Iris pigment epithelial cell (primary cell): ENCODE measurements at regions not wholly inside any gene's neighbourhood (a gene's known extent, or its start where the extent isn't known, plus 50 kb on each side); places are given as distances from the start of the nearest gene placed in this dataset.
A peak's percentile ranks its signal among the peaks of the same experiment; 100 is the strongest.

Experiments used
- DNase-seq: peaks from one replicate; pipeline ENCODE4 v3.0.0-alpha.2; 2011; ENCODE audit warnings: low read depth

DNA sequence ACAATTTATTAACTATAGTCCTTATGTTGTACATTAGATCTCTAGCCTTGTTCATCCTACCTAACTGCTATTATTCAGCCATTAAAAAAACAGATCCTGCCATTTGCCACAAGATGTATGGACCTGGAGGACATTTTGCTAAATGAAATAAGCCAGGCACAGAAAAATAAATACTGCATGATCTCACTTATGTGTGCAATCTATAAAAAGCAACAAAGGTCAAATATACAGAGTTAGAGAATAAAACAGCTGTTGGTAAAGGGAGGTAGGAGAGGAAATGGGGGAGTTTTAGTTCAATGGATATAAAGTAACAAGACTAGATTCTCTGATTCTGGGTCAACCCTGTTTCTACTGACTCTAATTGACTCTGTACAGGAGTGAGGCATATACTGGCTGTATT is 103.3 kb upstream of the FAM9C start:
- no peak for DNase-seq

GRCh38 chrX:13147147-13147546 is 102.7 kb upstream of the FAM9C start:
- no peak for DNase-seq

DNA sequence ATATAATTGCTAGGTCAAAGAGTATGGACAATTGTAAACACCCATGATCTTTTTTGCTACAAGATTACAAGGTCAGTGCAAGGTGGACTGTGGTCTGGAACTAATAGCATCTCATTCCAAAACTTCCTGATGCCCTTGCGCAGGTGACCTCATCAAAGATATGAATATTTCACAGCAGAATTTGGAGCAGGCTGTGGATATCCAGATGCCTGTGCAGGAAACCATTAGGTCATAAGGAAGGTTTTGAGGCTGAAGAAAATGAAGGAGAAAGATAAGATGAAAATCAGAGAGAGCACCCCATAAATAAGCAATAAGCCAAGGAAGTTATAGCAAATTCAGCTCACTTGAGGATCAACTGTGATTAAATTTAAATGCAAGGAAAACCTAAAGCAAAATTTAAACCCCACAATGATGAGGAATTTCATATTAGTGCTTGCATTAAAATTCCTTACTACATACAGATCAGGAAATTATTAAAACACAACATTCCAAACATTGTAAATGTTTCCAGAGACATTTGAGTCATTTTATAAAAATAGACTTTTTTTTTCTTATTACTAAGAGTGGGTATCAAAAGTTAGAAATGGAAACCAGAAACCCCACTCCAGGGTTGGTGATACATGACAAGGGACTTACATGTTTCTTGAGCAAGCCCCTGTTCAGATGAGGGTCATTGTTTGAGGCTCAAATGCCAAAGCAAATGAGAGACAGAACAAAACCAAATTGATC is 100.7 kb upstream of the FAM9C start:
- no peak for DNase-seq

DNA sequence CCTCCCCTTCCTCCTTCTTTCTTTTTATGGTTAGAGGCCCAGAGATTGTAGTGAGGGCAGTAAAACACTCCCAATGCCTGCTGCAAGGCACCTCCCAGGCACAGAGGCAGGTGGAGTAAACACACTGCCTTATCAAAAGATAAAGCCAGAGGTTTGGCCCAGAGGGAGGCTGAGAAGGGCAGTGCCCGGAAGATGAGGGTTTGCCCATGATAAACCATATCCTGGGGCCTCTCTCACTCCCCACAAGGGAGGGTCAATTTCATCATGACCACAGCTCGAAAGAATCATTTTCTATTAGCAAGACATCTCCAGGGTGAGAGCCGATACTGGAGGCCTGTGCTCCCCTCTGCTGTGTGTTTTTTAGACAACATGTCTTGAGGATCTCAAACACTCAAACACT is 98.5 kb upstream of the FAM9C start:
- DNase-seq: no peak

DNA sequence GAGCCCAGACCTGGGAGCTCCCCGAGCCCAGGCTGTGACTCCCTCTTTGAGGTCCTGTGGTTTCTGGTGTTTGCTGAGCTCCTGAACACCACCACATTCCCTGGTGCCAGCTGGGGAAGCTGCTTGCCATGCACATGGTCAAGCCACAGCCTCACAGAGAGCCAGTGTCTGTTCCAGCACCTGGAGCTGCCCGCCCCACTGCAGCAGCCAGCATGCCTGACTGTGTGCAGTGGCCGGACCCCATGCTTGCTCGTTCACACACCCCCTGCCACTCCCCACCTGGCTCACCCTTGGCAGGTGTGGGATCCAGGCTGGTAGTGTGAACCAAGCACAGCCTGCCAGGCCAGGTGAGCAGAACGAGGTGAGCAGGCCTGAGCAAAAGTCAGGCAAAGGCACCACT is 95.6 kb upstream of the FAM9C start:
- DNase-seq: no peak

- DNase-seq: peak; percentile 80
Measured at GRCh38 chrX:13131396-13132137, 87.1 kb upstream of the FAM9C start.

DNA sequence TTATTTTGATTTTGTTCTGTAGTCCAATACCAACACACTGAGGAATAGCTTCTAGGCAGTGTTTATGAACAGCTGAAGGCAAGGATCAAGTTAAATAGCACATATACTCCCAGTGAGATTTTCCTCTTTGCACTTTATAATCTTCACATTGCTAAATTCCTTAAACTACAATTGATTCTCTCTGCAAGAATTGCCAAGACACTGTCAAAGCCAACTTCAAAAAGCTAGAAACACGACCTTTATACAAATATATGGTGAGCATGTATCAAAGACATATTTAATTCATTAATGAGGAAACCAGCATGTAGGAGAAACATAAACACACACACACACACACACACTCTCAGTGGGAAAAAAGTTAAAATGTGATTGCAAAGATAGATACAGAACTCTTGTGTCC is 86.4 kb upstream of the FAM9C start:
- DNase-seq: no peak

GRCh38 chrX:13128104-13128503 is 83.7 kb upstream of the FAM9C start:
- peak; percentile 57 for DNase-seq

- peak; percentile 47 for DNase-seq
Measured at GRCh38 chrX:13126775-13127174, 82.4 kb upstream of the FAM9C start.

GRCh38 chrX:13125188-13125587 is 80.8 kb upstream of the FAM9C start:
- no peak for DNase-seq

DNA sequence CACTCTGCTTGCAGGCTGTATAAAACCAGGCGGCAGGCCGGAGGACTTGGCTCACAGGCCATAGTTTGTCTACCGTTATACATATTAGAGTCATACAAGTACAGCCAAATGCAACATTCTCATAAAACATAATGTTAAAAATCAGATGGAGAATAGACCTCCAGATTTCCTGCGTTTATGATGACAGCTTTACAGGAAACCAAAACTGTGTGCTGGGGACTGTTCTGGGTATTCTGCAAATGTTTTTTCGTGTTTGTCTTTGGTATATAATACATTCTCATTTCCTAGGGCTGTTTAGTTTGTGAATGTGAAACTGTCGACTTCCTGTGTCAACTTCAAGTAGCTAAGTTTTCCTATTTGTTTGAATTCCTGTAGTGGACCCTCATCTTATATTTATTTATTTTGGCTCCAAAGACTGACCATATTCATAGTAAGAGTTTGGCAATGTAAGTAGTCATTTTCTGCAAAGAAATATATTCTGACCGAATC is 79.5 kb upstream of the FAM9C start:
- DNase-seq: peak; percentile 75

GRCh38 chrX:13123247-13123856 is 78.9 kb upstream of the FAM9C start:
- DNase-seq: no peak

DNA sequence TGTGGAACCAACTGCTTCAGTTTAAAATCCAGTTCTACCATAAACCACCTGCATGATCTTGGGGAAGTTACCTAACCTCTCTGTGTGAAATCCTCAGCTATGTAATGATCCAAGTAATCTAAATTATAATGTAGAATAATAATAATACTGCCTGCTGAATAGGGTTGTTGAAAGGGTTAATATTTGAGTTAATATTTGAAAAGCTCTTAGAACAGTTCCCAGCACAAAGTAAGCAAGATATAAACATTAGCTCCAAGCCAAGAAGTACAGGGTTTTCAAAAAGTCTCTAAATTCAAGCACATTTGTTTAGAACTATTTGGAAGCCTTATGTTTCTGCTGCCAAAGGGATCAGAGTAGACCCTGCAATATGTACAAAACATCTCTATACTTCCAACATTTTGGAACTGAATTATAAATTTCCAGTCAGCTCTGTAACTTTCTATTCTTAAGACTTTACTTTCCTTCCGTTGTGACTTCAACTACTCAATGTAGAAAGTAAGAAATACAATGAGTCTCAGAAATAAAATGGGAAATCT is 76.7 kb upstream of the FAM9C start:
- no peak for DNase-seq

- DNase-seq: peak; percentile 87
Measured at GRCh38 chrX:13120017-13120416, 75.6 kb upstream of the FAM9C start.

DNA sequence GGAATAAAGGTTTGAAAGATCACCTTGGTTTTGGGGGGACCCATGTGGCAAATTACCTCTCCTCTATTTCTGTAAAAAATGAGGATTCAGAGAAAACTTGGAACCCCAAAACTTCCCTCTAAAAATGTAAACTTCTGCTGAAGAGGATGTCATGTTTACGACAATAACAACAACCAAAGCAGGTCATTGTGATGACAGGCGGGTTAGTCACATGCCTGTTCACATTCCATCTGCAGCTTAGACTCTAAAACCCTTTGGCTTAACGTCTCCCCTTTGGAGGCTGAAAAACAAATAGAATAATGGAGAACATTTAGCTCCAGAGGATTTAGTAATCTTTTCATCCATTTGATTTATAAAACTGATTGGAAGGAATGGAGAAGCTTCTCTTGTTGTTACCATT is 75.0 kb upstream of the FAM9C start:
- peak; percentile 72 for DNase-seq

GRCh38 chrX:13115146-13115855 is 70.9 kb upstream of the FAM9C start:
- DNase-seq: no peak

- no peak for DNase-seq
Measured at GRCh38 chrX:13112499-13112898, 68.1 kb upstream of the FAM9C start.

GRCh38 chrX:13110433-13111324 is 66.3 kb upstream of the FAM9C start:
- DNase-seq: peak; percentile 96

GRCh38 chrX:13109817-13110216 is 65.4 kb upstream of the FAM9C start:
- DNase-seq: peak; percentile 94

DNA sequence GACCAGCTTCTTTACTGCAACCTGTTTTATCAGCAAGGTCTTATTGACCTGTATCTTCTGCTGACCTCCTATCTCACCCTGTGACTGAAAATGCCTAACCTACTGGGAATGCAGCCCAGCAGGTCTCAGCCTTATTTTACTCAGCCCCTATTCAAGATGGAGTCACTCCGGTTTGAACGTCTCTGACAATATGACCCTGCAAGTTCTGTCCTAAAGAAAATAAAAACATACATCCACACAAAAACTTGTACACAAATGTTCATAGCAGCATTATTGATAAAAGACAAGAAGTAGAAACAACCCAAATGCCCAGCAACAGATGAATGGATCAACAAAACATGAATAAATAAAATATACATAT is 59.5 kb upstream of the FAM9C start:
- no peak for DNase-seq

GRCh38 chrX:13103188-13103913 is 58.9 kb upstream of the FAM9C start:
- no peak for DNase-seq
